Medulla oblongata (tissue), 1 donor: ENCODE measurements at regions not wholly inside any gene's neighbourhood (a gene's known extent, or its start where the extent isn't known, plus 50 kb on each side); places are given as distances from the start of the nearest gene placed in this dataset.
"Not testable (repeated sequence)": the region's sequence is repeated elsewhere in the genome, so short reads cannot be mapped to it uniquely, and the experiment has no call there.

Source experiments
- DNase-seq: peaks from one replicate; pipeline ENCODE4 v3.0.0-alpha.2; 2015; ENCODE audit errors: extremely low spot score

- no peak for DNase-seq
Observed at GRCh38 chr11:71098776-71099175, 153.6 kb downstream of the SHANK2 start.

- no peak for DNase-seq
Observed at GRCh38 chr11:71097506-71098240, 154.7 kb downstream of the SHANK2 start.

DNA sequence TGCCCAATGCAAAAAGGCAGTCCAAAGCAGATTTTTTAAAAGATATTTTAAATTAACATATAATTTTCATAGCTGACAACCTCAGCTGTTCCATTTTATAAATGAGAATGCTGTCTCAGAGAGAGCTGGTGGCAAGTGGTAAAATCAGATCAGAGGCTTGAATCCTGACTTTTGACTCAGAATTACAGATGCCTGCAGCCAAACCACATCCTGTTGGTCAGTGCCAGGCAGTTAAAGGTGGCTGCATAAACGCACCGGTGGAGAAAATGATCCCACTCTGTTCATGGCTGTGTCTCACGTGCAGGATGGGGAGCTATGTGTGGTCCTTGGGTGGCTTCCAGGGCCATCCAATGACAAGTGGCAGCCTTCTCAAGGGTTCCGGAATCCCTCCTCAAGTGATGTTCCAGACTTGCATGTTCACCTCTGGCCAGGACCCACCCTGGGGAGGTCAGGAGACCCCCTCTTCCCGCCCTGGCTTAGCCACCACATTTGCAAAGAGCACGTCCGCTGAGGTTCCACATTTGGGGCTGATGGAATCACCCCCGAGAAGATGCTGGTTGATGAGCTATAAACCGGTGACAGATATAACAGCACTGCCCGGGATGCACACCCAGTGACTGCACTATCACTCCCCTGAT lies 155.5 kb downstream of the SHANK2 start:
- no peak for DNase-seq

DNA sequence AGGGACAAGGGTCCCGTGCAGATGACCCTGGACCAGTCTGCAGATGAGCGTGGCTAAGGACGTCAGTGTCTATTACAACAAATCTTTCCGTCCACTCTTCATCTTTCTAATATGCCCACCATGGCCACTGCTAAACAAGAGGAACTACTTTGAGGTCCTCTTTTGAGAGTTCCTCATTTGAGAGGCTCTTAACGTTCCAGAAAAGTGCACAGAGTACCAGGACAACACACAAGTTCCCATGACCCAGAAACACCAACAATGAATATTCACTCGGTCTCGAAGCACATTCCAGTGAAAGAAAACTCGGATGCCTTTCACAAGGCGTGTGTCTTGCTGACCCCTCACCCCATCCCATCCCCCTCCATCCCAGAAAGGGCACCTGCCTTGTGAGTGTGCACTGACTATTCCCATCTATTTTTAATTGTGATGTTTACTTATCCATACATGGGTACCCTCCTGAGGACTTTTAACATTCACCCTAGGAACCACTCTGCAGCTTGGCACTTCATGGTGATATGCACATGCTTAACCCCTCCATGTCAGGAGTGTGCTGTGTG lies 157.0 kb downstream of the SHANK2 start:
- no peak for DNase-seq

DNA sequence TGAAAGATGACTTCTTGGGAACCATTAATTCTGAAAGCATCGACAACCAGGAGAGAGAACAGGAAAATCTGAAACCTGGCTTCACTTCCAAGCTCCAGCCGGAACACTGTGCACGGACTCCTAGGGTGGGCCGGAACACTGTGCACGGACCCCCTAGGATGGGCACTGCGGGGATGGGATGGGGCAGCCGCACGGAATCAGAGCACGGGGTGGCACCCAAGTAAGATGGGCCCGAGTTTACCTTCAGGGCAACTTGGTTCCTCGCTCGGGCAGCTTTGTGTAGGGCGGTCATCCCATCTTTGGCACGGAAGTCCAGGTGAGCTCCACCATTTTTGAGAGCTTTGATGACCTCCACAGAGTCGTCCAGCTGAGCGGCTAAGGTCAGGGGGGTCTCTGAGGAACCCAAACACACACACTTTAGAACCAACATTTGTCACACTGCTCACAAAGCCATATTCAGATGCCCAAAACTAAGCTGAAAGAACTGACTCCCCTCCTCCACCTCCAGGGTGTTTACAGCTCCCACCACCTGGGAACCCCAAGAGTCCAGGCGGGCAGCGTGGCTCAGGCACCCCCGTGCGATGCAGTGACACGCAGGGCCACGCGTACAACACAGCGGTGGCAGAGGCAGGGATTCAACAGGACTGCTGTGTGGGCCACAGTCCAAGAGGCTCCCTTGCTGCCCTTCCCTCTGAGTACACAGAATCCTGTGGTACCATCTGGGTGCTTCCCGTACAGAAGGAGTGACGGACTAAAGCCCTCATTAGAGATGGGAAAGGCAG lies 157.9 kb downstream of the SHANK2 start:
- DNase-seq = no peak

DNA sequence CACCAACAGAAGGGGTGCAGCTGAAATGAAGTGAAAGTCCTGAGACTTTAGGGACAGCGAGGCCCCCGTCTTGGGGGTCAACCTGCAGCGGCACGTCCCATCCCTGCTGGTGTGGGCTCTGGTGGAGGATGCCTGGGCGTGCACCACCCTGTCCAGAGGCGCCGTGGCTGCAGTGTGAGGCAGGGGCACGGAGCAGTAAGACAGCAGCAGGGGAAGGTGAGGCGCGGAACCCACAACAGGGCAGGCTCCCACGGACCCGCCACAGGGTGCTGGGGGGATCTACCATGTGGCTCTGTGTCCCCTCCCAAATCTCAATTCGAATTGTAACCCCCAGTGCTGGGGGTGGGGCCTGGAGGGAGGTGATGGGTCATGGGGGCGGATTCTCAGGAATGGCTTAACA lies 158.6 kb downstream of the SHANK2 start:
- DNase-seq = no peak

- DNase-seq = no peak
Observed at GRCh38 chr11:71091506-71092265, 160.7 kb downstream of the SHANK2 start.

DNA sequence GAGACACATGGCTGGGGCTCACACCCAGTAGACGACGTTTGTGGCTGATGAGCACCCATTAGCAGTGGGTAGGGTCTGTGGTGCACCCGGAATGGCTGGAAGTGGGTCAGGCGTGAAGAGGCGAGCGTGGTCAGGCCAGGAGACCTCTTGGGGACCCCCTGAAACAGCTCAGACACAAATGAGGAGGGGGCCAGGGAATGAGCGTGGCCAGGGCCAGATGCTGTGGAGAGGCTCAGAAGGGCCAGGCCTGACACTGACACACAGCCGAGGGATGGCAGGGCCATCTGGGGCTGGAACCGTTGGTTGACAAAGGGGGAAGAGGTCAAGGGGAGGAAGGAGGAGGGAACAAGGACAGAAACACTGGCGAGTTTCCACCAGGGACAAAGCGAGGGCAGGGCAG lies 162.8 kb downstream of the SHANK2 start:
- DNase-seq = no peak

DNA sequence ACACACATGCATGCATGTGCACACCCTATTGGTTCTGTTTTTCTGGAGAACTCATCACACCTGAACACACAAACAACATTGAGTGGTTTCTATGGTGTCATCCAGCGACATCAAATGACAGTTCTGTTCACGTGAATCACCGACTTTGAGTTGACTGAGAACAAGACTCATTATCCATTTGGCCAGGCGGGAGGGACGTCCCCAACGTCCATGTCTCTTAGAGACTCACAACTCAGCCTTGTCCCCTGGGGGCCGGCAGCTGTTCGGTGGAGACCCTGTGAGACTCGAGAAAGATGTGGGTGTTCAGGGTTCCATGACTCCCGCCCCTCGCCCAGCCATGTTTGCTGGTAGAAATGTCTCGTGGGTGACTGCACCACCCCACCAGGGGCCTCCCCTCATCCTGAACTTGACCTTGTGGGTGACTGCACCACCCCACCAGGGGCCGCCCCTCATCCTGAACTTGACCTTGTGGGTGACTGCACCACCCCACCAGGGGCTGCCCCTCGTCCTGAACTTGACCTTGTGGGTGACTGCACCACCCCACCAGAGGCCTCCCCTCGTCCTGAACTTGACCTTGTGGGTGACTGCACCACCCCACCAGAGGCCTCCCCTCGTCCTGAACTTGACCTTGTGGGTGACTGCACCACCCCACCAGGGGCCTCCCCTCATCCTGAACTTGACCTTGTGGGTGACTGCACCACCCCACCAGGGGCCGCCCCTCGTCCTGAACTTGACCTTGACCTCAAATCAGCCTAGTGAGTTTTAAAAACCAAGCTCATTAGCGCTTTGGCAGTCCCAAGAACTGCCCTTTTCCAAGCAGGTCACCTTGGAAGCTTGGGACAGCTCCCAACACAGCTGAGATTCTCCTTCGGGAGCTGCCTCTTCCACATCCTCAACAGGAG lies 163.8 kb downstream of the SHANK2 start:
- not testable (repeated sequence) for DNase-seq

- DNase-seq = no peak
Observed at GRCh38 chr11:71086687-71087258, 165.6 kb downstream of the SHANK2 start.

DNA sequence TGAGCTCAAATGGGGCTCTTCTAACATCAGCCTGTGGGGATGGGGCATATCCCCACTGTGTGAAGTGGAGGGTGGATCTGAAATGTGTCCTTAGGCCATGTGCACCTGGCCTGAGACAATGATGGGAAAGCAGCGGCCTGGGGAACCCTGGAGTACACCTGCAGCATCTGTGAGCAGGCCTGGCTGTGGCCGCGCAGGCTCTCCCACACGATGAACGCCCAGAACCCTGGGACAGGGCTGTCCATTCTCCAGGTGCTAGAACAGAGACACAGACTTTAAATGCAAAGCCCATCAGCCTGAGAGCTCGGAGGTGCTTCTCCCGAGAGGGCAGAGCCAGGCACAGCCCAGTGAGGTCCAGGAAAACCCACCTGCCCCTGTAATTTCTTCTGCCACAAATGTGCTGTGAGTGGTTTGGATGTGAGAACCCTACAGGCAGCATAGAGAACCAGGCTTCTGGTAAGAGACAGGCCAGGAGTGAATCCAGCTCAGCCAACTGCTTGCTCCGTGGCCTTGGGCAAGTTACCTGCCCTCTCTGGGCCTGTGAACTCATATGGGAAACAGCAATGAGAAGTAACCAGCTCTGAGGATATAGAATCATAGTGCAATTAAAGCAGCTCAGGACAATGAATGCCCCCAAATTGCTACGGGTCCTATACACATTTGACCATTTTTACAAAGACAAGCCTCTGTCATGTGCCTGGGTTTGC lies 167.9 kb downstream of the SHANK2 start:
- DNase-seq = no peak

GRCh38 chr11:71083105-71083504 lies 169.3 kb downstream of the SHANK2 start:
- DNase-seq = no peak

GRCh38 chr11:71082454-71082853 lies 169.9 kb downstream of the SHANK2 start:
- no peak for DNase-seq

- no peak for DNase-seq
Observed at GRCh38 chr11:71081704-71082230, 170.6 kb downstream of the SHANK2 start.

DNA sequence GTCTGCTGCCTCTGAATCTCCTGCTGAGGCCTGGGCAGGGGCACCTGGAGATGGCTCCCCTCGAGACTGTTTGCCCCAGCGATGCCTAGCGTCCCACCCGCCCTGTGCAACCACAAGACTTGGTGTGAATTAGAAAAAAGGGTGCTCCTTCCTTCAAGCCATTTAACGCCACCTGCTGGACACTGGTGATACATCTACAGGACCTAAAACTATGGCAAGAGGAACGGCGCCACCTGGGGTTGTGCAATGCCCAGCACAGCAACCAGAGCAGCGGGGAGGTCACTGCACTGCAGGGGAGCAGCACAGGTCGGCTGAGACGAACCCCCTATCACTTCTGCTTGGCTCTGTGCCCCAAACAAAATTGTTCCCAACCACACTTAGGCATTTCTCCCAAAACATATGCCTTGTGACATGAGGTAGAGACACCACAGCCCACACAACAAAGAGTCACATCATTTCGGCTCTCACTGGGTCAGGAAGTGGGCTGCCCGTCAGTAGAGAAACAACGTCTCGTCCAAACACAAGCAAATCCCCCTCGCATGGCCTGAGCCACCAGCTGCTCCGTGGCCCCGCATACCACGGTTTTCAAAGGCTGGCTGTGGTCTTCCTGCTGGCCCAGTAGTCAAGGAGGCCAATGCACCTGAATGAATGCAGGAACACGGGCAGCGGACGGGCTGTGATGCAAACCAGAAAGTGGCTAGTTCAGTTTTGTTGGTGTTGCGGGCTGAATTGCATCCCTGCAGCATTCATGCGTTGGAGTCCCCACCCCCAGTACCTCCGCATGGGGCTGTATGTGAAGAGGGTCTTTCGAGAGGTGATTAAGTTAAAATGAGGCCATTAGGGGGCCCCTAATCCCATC lies 171.9 kb downstream of the SHANK2 start:
- peak; percentile 76 for DNase-seq

DNA sequence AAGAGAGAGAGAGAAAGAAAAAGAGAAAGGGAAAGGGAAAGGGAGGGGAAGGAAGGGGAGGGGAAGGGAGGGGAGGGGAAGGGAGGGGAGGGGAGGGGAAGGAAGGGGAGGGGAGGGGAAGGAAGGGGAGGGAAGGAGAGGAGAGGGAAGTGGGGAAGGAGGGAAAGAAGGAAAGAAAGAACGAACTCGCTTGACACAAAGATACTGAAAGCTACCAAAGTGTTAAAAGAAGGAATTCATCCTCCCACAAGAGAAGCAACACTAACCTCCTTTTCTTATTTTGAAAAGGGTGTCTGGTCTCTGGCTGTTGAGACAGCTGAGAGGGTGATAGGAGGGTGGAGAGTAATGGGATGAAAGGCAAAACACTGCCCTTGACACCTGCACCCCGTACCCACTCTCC lies 172.6 kb downstream of the SHANK2 start:
- DNase-seq = no peak

GRCh38 chr11:71078482-71078881 lies 173.9 kb downstream of the SHANK2 start:
- DNase-seq = no peak

DNA sequence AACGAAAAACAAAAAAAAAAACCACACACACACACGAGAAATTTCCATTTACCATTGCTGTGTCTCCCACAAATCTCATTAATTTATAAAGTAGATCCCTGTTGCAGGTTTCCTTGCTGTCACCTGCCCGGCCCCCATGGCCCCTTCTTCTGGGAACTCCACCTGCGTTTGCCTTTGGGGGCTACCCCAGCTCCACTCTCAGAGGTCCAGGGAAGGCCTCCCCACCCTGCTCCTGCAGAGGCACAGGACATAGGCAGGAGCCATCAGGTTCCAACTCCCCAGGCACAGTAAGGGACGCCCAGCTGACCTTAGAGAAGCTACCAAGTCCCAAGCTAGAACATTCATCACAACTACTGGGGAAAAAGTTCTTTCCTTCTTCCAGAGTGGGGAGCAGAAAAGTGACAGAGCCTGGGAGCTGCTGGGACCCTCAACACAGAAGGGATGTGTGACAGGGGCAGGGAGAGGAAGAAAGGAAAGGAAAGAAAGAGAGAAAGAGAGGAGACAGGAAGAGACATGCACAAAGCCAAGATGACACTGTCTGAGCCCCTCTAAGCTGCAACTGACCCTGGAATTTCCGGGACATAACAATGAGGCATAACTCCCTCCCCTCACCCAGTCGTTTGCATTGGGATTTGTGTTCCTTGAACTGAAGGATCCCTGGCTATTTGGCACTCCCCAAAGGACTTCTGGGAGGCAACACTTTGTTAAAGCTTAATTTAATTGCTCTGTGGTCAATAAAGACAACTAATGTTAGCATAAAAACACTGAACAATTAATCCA lies 175.7 kb downstream of the SHANK2 start:
- DNase-seq = no peak
